Stimulated activated CD4-positive, alpha-beta T cell treated with anti-CD3 and anti-CD28 coated beads, Interleukin-2, amount 100 ng/mL, for 24 hours (primary cell): ENCODE measurements at regions not wholly inside any gene's neighbourhood (a gene's known extent, or its start where the extent isn't known, plus 50 kb on each side); places are given as distances from the start of the nearest gene placed in this dataset.
"Not testable (repeated sequence)": the region's sequence is repeated elsewhere in the genome, so short reads cannot be mapped to it uniquely, and the experiment has no call there.

Source experiments
- DNase-seq, 2 donors: peaks; one replicate each; pipeline ENCODE4 v3.0.0-alpha.2; 2020

- no peak for DNase-seq
These were observed 219.3 kb upstream of the GRIN3A start for GRCh38 chr9:101957705-101958104.

- DNase-seq, result no peak
These were observed 213.2 kb upstream of the GRIN3A start for GRCh38 chr9:101951598-101951997.

- DNase-seq, result no peak
These were observed 193.3 kb upstream of the GRIN3A start for GRCh38 chr9:101931756-101932155.

GRCh38 chr9:101930783-101931182 is 192.3 kb upstream of the GRIN3A start:
- DNase-seq, result no peak

GRCh38 chr9:101925498-101925897 is 187.1 kb upstream of the GRIN3A start:
- no peak for DNase-seq

GRCh38 chr9:101923451-101923850 is 185.0 kb upstream of the GRIN3A start:
- DNase-seq, result no peak

GRCh38 chr9:101916948-101917347 is 178.5 kb upstream of the GRIN3A start:
- DNase-seq, result not testable (repeated sequence)

GRCh38 chr9:101915482-101915881 is 177.0 kb upstream of the GRIN3A start:
- no peak for DNase-seq

- no peak for DNase-seq
These were observed 174.3 kb upstream of the GRIN3A start for GRCh38 chr9:101912698-101913097.

- no peak for DNase-seq
These were observed 169.0 kb upstream of the GRIN3A start for GRCh38 chr9:101907466-101907865.

- DNase-seq, result no peak
These were observed 166.4 kb upstream of the GRIN3A start for GRCh38 chr9:101904845-101905244.

GRCh38 chr9:101902051-101902450 is 163.6 kb upstream of the GRIN3A start:
- no peak for DNase-seq

GRCh38 chr9:101897196-101897595 is 158.7 kb upstream of the GRIN3A start:
- no peak for DNase-seq

- DNase-seq, result no peak
These were observed 155.5 kb upstream of the GRIN3A start for GRCh38 chr9:101893661-101894646.

- DNase-seq, result no peak
These were observed 143.1 kb upstream of the GRIN3A start for GRCh38 chr9:101881508-101881907.

GRCh38 chr9:101880846-101881245 is 142.4 kb upstream of the GRIN3A start:
- DNase-seq, result no peak

GRCh38 chr9:101878734-101879133 is 140.3 kb upstream of the GRIN3A start:
- no peak for DNase-seq

- no peak for DNase-seq
These were observed 139.0 kb upstream of the GRIN3A start for GRCh38 chr9:101877439-101877838.

- DNase-seq, result no peak
These were observed 123.0 kb upstream of the GRIN3A start for GRCh38 chr9:101861472-101861871.

- no peak for DNase-seq
These were observed 122.5 kb upstream of the GRIN3A start for GRCh38 chr9:101860920-101861319.

- no peak for DNase-seq
These were observed 121.2 kb upstream of the GRIN3A start for GRCh38 chr9:101859620-101860019.

- DNase-seq, result no peak
These were observed 119.6 kb upstream of the GRIN3A start for GRCh38 chr9:101858026-101858425.

- DNase-seq, result no peak
These were observed 110.8 kb upstream of the GRIN3A start for GRCh38 chr9:101849102-101849707.

- DNase-seq, result no peak
These were observed 110.1 kb upstream of the GRIN3A start for GRCh38 chr9:101848485-101848919.
